ENCODE measurements at regions not wholly inside any gene's neighbourhood (a gene's known extent, or its start where the extent isn't known, plus 50 kb on each side); places are given as distances from the start of the nearest gene placed in this dataset.

DNA sequence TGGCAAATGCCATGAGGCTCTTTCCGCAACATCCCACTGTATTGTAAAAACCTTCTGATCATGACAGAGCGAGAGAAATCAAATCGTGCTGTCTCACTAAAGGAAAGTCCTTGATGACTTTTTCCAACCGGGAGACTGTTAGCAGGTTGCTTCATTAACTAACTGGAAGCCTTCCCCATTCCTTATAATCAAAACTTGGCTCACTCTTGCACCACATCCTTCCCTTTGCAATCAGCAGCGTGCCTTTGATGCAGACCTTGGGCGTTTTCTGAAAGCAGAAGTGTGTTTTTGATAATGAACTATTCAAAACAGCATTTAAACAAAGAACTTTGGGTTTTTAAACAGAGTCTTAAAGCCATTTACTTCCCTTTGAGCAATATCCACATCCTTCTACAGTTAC lies 96.2 kb upstream of the CNR1 start:
- TF ChIP-seq, protein P1, sequence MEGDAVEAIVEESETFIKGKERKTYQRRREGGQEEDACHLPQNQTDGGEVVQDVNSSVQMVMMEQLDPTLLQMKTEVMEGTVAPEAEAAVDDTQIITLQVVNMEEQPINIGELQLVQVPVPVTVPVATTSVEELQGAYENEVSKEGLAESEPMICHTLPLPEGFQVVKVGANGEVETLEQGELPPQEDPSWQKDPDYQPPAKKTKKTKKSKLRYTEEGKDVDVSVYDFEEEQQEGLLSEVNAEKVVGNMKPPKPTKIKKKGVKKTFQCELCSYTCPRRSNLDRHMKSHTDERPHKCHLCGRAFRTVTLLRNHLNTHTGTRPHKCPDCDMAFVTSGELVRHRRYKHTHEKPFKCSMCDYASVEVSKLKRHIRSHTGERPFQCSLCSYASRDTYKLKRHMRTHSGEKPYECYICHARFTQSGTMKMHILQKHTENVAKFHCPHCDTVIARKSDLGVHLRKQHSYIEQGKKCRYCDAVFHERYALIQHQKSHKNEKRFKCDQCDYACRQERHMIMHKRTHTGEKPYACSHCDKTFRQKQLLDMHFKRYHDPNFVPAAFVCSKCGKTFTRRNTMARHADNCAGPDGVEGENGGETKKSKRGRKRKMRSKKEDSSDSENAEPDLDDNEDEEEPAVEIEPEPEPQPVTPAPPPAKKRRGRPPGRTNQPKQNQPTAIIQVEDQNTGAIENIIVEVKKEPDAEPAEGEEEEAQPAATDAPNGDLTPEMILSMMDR (IDR thresholded peaks at IDR 0.05; ENCODE audit: poor library complexity): no peak
- no peak for TF ChIP-seq EZH2 (IDR thresholded peaks at IDR 0.05; ENCODE audit: borderline replicate concordance)
